ENCODE measurements at regions not wholly inside any gene's neighbourhood (a gene's known extent, or its start where the extent isn't known, plus 50 kb on each side); places are given as distances from the start of the nearest gene placed in this dataset.

- Mint-ChIP-seq H3K4me1 (peaks cover 7% of the 10 kb centered on the region), H3K27ac (ENCODE audit: unreplicated experiment) (no peak overlapping the region), H3K36me3 (ENCODE audit: low read depth) (no peaks in the 10 kb centered on the region), H3K4me3 (no peak overlapping the region), H3K9me3 (no peaks in the 10 kb centered on the region), H3K27me3 (ENCODE audit: low read depth) (peaks cover 12% of the 10 kb centered on the region)
- DNase-seq (ENCODE audit: low read depth, low spot score) = no peak
- TF ChIP-seq CTCF (conservative IDR thresholded peaks at IDR 0.05) = no peak
Observed at GRCh38 chr2:3005859-3006501, 371.6 kb downstream of the EIPR1 start.

- no peaks in the 10 kb centered on the region for H3K36me3 Mint-ChIP-seq (ENCODE audit: low read depth)
- peaks cover 2% of the 10 kb centered on the region for H3K27me3 Mint-ChIP-seq (ENCODE audit: low read depth)
- H3K4me3 Mint-ChIP-seq = no peak overlapping the region
- peaks cover 13% of the 10 kb centered on the region for H3K4me1 Mint-ChIP-seq
- no peaks in the 10 kb centered on the region for H3K9me3 Mint-ChIP-seq
- H3K27ac Mint-ChIP-seq (ENCODE audit: unreplicated experiment) = no peak overlapping the region
- DNase-seq (ENCODE audit: low read depth, low spot score) = no peak
- TF ChIP-seq CTCF (conservative IDR thresholded peaks at IDR 0.05) = peak; percentile 33
Observed at GRCh38 chr2:3001615-3002560, 375.7 kb downstream of the EIPR1 start.

- Mint-ChIP-seq H3K9me3 (no peaks in the 10 kb centered on the region), H3K36me3 (ENCODE audit: low read depth) (no peaks in the 10 kb centered on the region), H3K4me1 (peaks cover 13% of the 10 kb centered on the region), H3K27ac (ENCODE audit: unreplicated experiment) (peak overlapping the region; percentile 53), H3K4me3 (no peak overlapping the region), H3K27me3 (ENCODE audit: low read depth) (no peaks in the 10 kb centered on the region)
- TF ChIP-seq CTCF (conservative IDR thresholded peaks at IDR 0.05) = no peak
- DNase-seq (ENCODE audit: low read depth, low spot score) = no peak
Observed at GRCh38 chr2:3000968-3001367, 376.6 kb downstream of the EIPR1 start.

GRCh38 chr2:3000125-3000524, 377.5 kb downstream of the EIPR1 start:
- H3K36me3 Mint-ChIP-seq (ENCODE audit: low read depth) = no peaks in the 10 kb centered on the region
- H3K27ac Mint-ChIP-seq (ENCODE audit: unreplicated experiment) = no peak overlapping the region
- no peaks in the 10 kb centered on the region for H3K9me3 Mint-ChIP-seq
- no peaks in the 10 kb centered on the region for H3K27me3 Mint-ChIP-seq (ENCODE audit: low read depth)
- no peak for TF ChIP-seq CTCF (conservative IDR thresholded peaks at IDR 0.05)
- H3K4me1 Mint-ChIP-seq = peaks cover 13% of the 10 kb centered on the region
- H3K4me3 Mint-ChIP-seq = no peak overlapping the region
- no peak for DNase-seq (ENCODE audit: low read depth, low spot score)

- no peaks in the 10 kb centered on the region for H3K9me3 Mint-ChIP-seq
- H3K27ac Mint-ChIP-seq (ENCODE audit: unreplicated experiment) = no peak overlapping the region
- peaks cover 13% of the 10 kb centered on the region for H3K4me1 Mint-ChIP-seq
- TF ChIP-seq CTCF (conservative IDR thresholded peaks at IDR 0.05) = no peak
- H3K27me3 Mint-ChIP-seq (ENCODE audit: low read depth) = no peaks in the 10 kb centered on the region
- no peak for DNase-seq (ENCODE audit: low read depth, low spot score)
- H3K36me3 Mint-ChIP-seq (ENCODE audit: low read depth) = no peaks in the 10 kb centered on the region
- H3K4me3 Mint-ChIP-seq = no peak overlapping the region
Observed at GRCh38 chr2:2998971-2999370, 378.6 kb downstream of the EIPR1 start.
